ENCODE measurements at regions not wholly inside any gene's neighbourhood (a gene's known extent, or its start where the extent isn't known, plus 50 kb on each side); places are given as distances from the start of the nearest gene placed in this dataset.
"Not testable (repeated sequence)": the region's sequence is repeated elsewhere in the genome, so short reads cannot be mapped to it uniquely, and the experiment has no call there.

DNA sequence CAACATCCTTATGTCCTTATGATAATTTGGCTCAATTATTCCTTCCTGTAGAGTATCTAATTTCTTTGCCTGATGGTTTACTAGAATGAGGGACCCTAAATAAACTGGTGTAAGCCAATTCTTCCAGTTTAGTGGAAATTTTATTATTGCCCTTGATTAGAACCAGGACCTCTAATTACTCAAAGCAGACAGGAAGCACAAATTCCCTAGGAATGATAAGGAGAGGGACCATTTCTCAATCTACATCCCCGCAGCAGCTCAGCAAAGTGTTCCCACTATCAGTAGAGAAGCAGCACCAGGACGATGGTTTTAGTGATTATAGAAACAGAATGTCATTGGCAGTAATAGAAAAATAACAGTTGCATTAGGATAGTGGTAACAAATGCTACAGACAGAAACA, 97.1 kb downstream of the PLPPR4 start:
- no peak overlapping the region for H3K27ac ChIP-seq
- TF ChIP-seq, protein P1, sequence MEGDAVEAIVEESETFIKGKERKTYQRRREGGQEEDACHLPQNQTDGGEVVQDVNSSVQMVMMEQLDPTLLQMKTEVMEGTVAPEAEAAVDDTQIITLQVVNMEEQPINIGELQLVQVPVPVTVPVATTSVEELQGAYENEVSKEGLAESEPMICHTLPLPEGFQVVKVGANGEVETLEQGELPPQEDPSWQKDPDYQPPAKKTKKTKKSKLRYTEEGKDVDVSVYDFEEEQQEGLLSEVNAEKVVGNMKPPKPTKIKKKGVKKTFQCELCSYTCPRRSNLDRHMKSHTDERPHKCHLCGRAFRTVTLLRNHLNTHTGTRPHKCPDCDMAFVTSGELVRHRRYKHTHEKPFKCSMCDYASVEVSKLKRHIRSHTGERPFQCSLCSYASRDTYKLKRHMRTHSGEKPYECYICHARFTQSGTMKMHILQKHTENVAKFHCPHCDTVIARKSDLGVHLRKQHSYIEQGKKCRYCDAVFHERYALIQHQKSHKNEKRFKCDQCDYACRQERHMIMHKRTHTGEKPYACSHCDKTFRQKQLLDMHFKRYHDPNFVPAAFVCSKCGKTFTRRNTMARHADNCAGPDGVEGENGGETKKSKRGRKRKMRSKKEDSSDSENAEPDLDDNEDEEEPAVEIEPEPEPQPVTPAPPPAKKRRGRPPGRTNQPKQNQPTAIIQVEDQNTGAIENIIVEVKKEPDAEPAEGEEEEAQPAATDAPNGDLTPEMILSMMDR (conservative IDR thresholded peaks at IDR 0.05) = no peak

- H3K27ac ChIP-seq = no peak overlapping the region
- TF ChIP-seq, protein P1 (conservative IDR thresholded peaks at IDR 0.05) = no peak
Measured at GRCh38 chr1:99363531-99363930, 99.2 kb downstream of the PLPPR4 start.

DNA sequence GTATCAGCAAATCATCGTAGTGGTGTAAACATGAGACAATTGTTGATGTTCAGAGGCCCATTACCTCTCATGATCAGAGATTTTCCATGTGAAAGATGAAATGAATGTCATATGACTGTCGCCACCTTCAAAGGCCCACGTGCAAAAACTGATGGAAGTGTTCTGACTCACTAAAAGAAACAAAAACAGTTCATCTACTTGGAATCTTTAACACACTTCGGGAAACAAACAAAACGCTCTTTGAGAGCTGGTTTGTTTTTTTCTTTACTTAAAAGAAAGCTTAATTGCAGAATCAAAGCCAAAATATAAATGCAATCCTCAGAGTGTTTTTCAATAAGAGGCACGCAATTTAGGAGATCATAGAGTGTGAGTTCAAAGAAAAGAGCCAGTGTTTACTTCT, 100.8 kb downstream of the PLPPR4 start:
- TF ChIP-seq, protein P1 (conservative IDR thresholded peaks at IDR 0.05) = no peak
- H3K27ac ChIP-seq = no peak overlapping the region

- H3K27ac ChIP-seq = no peak overlapping the region
- TF ChIP-seq, protein P1 (conservative IDR thresholded peaks at IDR 0.05) = no peak
Measured at GRCh38 chr1:99365545-99365944, 101.3 kb downstream of the PLPPR4 start.

- TF ChIP-seq, protein P1 (conservative IDR thresholded peaks at IDR 0.05) = no peak
- H3K27ac ChIP-seq = no peak overlapping the region
Measured at GRCh38 chr1:99369154-99369553, 104.9 kb downstream of the PLPPR4 start.

DNA sequence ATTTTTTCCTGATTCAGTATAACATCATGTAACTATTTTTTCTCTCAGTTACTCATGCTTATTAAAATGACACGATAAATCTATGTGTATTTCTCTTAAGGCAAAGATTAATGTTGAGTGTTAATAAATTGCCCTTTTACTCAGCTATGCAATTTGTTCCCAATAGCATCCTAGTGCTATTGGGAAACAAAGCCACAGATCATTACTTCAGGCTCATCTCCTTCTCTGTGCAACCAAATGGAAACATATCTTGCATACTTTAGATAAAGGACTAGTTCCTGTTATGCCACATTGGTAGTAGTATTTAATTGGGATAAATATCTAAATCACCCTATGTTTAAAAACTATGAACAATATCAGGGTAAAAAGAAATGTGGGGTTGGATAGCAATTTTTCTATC, 106.2 kb downstream of the PLPPR4 start:
- H3K27ac ChIP-seq = no peak overlapping the region
- TF ChIP-seq, protein P1 (conservative IDR thresholded peaks at IDR 0.05) = no peak

DNA sequence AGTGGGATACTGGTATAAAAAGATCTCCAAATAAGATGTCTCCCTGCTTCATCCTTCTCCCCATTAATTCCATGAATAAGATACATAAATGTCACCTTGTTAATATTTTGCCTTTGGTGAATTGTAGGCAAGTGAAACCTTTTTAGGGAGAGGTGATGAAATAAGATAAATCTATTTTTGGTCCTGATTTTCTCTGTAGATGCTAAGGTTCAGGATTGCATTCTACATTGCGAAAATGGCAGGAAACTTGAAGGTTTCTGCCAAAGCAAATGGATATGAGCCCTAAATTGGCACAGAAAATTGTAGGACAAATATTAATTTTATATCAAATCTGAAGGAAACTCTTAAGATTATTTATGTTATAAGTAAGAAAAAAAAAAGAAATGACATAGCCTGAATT, 107.1 kb downstream of the PLPPR4 start:
- TF ChIP-seq, protein P1 (conservative IDR thresholded peaks at IDR 0.05) = no peak
- no peak overlapping the region for H3K27ac ChIP-seq

- TF ChIP-seq, protein P1 (conservative IDR thresholded peaks at IDR 0.05) = no peak
- H3K27ac ChIP-seq = no peak overlapping the region
Measured at GRCh38 chr1:99374109-99374508, 109.8 kb downstream of the PLPPR4 start.

- not testable (repeated sequence) for H3K27ac ChIP-seq
Measured at GRCh38 chr1:99374693-99375092, 110.4 kb downstream of the PLPPR4 start.
